Activated CD4-positive, alpha-beta memory T cell treated with anti-CD3 and anti-CD28 coated beads, Interleukin-2, amount 10 ng/mL, durations not matched to agents 7 days and 5 days (primary cell): ENCODE measurements at regions not wholly inside any gene's neighbourhood (a gene's known extent, or its start where the extent isn't known, plus 50 kb on each side); places are given as distances from the start of the nearest gene placed in this dataset.

Experiments used
- CTCF ChIA-PET: fragments of 350-600 bp; sonication (Branson Sonifier 250); formaldehyde crosslinking; loops from one replicate; lab custom pipeline; 2021; ENCODE audit warnings: antibody characterized with exemption, inconsistent platforms; lab: Charles Lee
- POLR2A ChIA-PET: fragments of 350-600 bp; sonication (Branson Sonifier 250); formaldehyde crosslinking; loops from one replicate; lab custom pipeline; 2021; ENCODE audit warnings: antibody characterized with exemption; lab: Charles Lee
- DNase-seq: peaks from one replicate; pipeline ENCODE4 v3.0.0-alpha.2; 2020
- H3K27ac Mint-ChIP-seq: one replicate; pipeline ENCODE4 v1.8.0; 2021; ENCODE audit warnings: mild to moderate bottlenecking, mixed read lengths
- H3K27me3 Mint-ChIP-seq: one replicate; pipeline ENCODE4 v1.8.0; 2021; ENCODE audit warnings: mixed read lengths
- H3K36me3 Mint-ChIP-seq: one replicate; pipeline ENCODE4 v1.8.0; 2021; ENCODE audit warnings: low read depth, mixed read lengths
- H3K4me1 Mint-ChIP-seq: one replicate; pipeline ENCODE4 v1.8.0; 2021; ENCODE audit warnings: mixed read lengths
- H3K4me3 Mint-ChIP-seq: one replicate; pipeline ENCODE4 v1.8.0; 2021; ENCODE audit warnings: mild to moderate bottlenecking, mixed read lengths
- H3K9me3 Mint-ChIP-seq: one replicate; pipeline ENCODE4 v1.8.0; 2021; ENCODE audit warnings: mixed read lengths

GRCh38 chr7:81030472-81030871, 111.6 kb upstream of the SEMA3C start:
- Mint-ChIP-seq H3K9me3 (peaks cover 10% of the 10 kb centered on the region), H3K27ac (no peak overlapping the region), H3K36me3 (no peaks in the 10 kb centered on the region), H3K27me3 (no peaks in the 10 kb centered on the region), H3K4me3 (no peak overlapping the region), H3K4me1 (no peaks in the 10 kb centered on the region)
- DNase-seq, result no peak
- CTCF ChIA-PET, result no interaction called here
- POLR2A ChIA-PET, result no interaction called here

GRCh38 chr7:81029511-81029910, 110.7 kb upstream of the SEMA3C start:
- H3K9me3 Mint-ChIP-seq, result peaks cover 8% of the 10 kb centered on the region
- no peak for DNase-seq
- POLR2A ChIA-PET, result no interaction called here
- no peaks in the 10 kb centered on the region for H3K36me3 Mint-ChIP-seq
- no peak overlapping the region for H3K27ac Mint-ChIP-seq
- CTCF ChIA-PET, result no interaction called here
- H3K4me3 Mint-ChIP-seq, result no peak overlapping the region
- H3K27me3 Mint-ChIP-seq, result no peaks in the 10 kb centered on the region
- no peaks in the 10 kb centered on the region for H3K4me1 Mint-ChIP-seq

GRCh38 chr7:81025360-81025759, 106.5 kb upstream of the SEMA3C start:
- POLR2A ChIA-PET, result no interaction called here
- no peaks in the 10 kb centered on the region for H3K4me1 Mint-ChIP-seq
- H3K36me3 Mint-ChIP-seq, result no peaks in the 10 kb centered on the region
- DNase-seq, result no peak
- CTCF ChIA-PET, result no interaction called here
- no peak overlapping the region for H3K4me3 Mint-ChIP-seq
- H3K27me3 Mint-ChIP-seq, result no peaks in the 10 kb centered on the region
- peaks cover 11% of the 10 kb centered on the region for H3K9me3 Mint-ChIP-seq
- no peak overlapping the region for H3K27ac Mint-ChIP-seq

DNA sequence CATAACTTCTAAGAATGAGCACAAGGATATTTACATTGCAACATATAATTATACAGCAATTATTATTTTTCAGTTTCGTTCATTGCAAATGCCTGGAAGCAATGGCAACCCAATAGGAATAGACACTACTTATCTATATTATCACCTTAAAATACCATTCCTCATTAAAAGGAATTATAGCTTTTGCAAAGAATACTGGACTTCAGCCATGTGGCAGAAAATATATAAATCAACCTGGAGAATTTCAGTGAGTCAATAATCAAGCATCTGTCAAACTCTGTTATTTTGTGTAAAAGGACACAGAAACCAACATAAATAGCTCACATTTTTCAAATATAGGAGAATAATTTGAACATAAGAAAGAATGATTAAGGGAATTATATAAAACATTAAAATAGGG, 96.1 kb upstream of the SEMA3C start:
- ChIA-PET CTCF (no interaction called here), POLR2A (no interaction called here)
- no peaks in the 10 kb centered on the region for H3K4me1 Mint-ChIP-seq
- DNase-seq, result no peak
- no peak overlapping the region for H3K27ac Mint-ChIP-seq
- H3K36me3 Mint-ChIP-seq, result no peaks in the 10 kb centered on the region
- H3K4me3 Mint-ChIP-seq, result no peak overlapping the region
- no peaks in the 10 kb centered on the region for H3K27me3 Mint-ChIP-seq
- H3K9me3 Mint-ChIP-seq, result peaks cover 4% of the 10 kb centered on the region

GRCh38 chr7:81014266-81014665, 95.4 kb upstream of the SEMA3C start:
- Mint-ChIP-seq H3K27ac (no peak overlapping the region), H3K9me3 (peaks cover 4% of the 10 kb centered on the region), H3K4me1 (no peaks in the 10 kb centered on the region), H3K36me3 (no peaks in the 10 kb centered on the region), H3K4me3 (no peak overlapping the region), H3K27me3 (no peaks in the 10 kb centered on the region)
- POLR2A ChIA-PET, result no interaction called here
- CTCF ChIA-PET, result no interaction called here
- no peak for DNase-seq

- Mint-ChIP-seq H3K4me3 (no peak overlapping the region), H3K27ac (no peak overlapping the region), H3K36me3 (no peaks in the 10 kb centered on the region), H3K4me1 (no peaks in the 10 kb centered on the region), H3K27me3 (no peaks in the 10 kb centered on the region), H3K9me3 (peaks cover 4% of the 10 kb centered on the region)
- CTCF ChIA-PET, result no interaction called here
- DNase-seq, result no peak
- POLR2A ChIA-PET, result no interaction called here
Observed at GRCh38 chr7:81013083-81013817, 94.4 kb upstream of the SEMA3C start.

- no peaks in the 10 kb centered on the region for H3K4me1 Mint-ChIP-seq
- H3K27me3 Mint-ChIP-seq, result no peaks in the 10 kb centered on the region
- POLR2A ChIA-PET, result no interaction called here
- no peak overlapping the region for H3K4me3 Mint-ChIP-seq
- CTCF ChIA-PET, result no interaction called here
- H3K27ac Mint-ChIP-seq, result no peak overlapping the region
- no peaks in the 10 kb centered on the region for H3K36me3 Mint-ChIP-seq
- DNase-seq, result no peak
- peaks cover 12% of the 10 kb centered on the region for H3K9me3 Mint-ChIP-seq
Observed at GRCh38 chr7:81008901-81009300, 90.0 kb upstream of the SEMA3C start.

DNA sequence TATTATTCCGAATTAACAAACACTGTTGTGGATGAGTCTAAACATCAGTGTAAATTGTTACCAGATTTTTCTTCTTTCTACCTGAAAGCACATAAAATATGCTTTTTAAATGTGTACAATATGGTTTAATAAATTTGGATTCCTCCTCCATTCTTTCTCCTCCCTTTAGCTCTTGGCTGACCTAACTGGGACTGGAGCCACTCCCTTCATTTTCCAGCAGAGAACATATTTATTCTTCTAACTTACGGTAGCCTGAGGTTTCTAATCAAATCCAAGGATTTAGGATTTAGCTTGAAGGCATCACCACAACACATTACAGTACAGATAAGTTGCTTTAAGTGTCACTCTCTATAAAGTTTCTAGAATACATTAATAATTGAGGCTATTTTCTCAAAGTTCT, 88.2 kb upstream of the SEMA3C start:
- no peak for DNase-seq
- H3K27ac Mint-ChIP-seq, result no peak overlapping the region
- no peaks in the 10 kb centered on the region for H3K27me3 Mint-ChIP-seq
- POLR2A ChIA-PET, result no interaction called here
- CTCF ChIA-PET, result no interaction called here
- H3K4me1 Mint-ChIP-seq, result no peaks in the 10 kb centered on the region
- H3K36me3 Mint-ChIP-seq, result no peaks in the 10 kb centered on the region
- no peak overlapping the region for H3K4me3 Mint-ChIP-seq
- peaks cover 10% of the 10 kb centered on the region for H3K9me3 Mint-ChIP-seq

DNA sequence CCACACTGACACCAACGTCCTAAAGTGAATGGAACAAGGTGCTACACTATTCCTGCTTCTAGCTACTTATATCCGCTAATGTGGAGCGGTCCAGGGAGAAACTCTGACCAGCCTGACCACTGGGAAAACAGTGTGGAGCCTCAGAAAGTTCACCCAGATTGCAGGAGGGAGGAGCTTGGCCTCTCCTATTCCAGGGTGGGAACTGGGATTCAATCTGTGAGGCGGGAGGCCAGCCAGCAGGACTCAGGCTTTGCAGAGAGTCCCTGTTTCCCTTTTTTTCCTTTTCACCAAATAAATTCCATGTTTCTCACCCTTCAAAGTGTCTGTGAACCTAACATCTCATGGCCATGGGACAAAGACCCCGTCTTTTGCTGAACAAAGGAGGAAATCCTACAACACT, 86.4 kb upstream of the SEMA3C start:
- Mint-ChIP-seq H3K27ac (no peak overlapping the region), H3K9me3 (peaks cover 10% of the 10 kb centered on the region), H3K36me3 (no peaks in the 10 kb centered on the region), H3K4me1 (no peaks in the 10 kb centered on the region), H3K4me3 (no peak overlapping the region), H3K27me3 (no peaks in the 10 kb centered on the region)
- DNase-seq, result no peak
- CTCF ChIA-PET, result no interaction called here
- POLR2A ChIA-PET, result no interaction called here

- Mint-ChIP-seq H3K4me3 (no peak overlapping the region), H3K27me3 (no peaks in the 10 kb centered on the region), H3K9me3 (peaks cover 10% of the 10 kb centered on the region), H3K4me1 (no peaks in the 10 kb centered on the region), H3K27ac (no peak overlapping the region), H3K36me3 (no peaks in the 10 kb centered on the region)
- no peak for DNase-seq
- POLR2A ChIA-PET, result no interaction called here
- CTCF ChIA-PET, result no interaction called here
Observed at GRCh38 chr7:81004098-81004497, 85.2 kb upstream of the SEMA3C start.

DNA sequence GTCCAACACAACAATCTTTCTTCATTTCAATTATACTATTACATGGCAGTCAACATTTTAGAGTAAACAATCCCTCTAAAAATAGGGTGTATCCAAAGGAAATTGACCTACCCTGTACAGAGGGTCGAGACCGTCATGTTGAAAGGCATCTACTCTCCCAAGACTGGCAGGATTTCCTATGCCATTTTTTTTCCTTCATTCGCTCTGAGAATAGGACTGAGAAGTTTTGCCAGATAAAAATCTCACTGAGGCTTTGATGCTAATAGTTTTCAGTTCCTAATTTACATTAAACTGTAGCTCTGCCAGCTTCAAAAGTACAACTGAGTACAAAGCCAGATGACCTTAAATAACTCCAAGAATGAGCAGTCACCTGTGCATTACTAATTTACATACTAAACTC, 84.5 kb upstream of the SEMA3C start:
- Mint-ChIP-seq H3K27ac (no peak overlapping the region), H3K4me3 (no peak overlapping the region), H3K27me3 (no peaks in the 10 kb centered on the region), H3K36me3 (no peaks in the 10 kb centered on the region), H3K4me1 (no peaks in the 10 kb centered on the region), H3K9me3 (peaks cover 10% of the 10 kb centered on the region)
- ChIA-PET POLR2A (no interaction called here), CTCF (no interaction called here)
- DNase-seq, result no peak

DNA sequence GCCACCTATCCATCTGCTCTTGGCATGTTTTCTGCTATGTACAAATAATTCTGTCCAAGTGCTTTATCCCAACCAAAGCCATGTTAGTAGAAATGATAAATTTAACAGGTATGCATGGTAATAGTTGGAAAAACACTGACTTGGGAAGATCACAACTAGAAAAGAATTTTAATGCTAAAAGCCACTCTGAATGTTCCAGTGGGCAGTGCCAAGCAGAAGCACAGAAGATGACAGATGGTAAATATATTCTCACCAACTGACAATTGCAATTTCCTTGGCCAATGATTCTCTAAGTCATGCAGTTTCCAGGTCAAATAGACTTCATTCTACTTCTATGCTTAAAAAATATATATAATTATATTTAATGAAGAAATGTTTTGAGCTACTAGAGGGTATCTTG, 83.6 kb upstream of the SEMA3C start:
- Mint-ChIP-seq H3K4me3 (no peak overlapping the region), H3K27me3 (no peaks in the 10 kb centered on the region), H3K27ac (no peak overlapping the region), H3K36me3 (no peaks in the 10 kb centered on the region), H3K9me3 (peaks cover 12% of the 10 kb centered on the region), H3K4me1 (no peaks in the 10 kb centered on the region)
- DNase-seq, result no peak
- POLR2A ChIA-PET, result no interaction called here
- CTCF ChIA-PET, result no interaction called here

DNA sequence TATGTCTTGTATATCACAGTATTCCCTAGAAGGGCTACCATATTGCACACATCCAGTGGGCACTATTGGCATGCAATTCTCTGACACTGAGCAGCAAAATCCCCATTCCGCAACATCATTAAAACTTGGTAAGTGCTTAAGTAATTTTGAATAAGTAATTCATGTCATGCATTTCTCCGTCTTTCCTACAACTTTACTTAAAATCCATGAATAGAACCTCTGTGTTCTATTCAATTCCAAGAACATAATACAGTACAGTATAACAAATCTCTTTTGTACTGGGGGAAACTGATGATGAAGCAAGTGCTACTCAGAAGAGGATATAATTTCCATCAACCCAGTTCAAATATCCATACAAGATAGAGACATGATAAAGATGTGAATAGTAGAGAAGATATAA, 80.9 kb upstream of the SEMA3C start:
- Mint-ChIP-seq H3K4me1 (no peaks in the 10 kb centered on the region), H3K4me3 (no peak overlapping the region), H3K9me3 (peaks cover 14% of the 10 kb centered on the region), H3K27me3 (no peaks in the 10 kb centered on the region), H3K36me3 (no peaks in the 10 kb centered on the region), H3K27ac (no peak overlapping the region)
- ChIA-PET POLR2A (no interaction called here), CTCF (no interaction called here)
- DNase-seq, result no peak

DNA sequence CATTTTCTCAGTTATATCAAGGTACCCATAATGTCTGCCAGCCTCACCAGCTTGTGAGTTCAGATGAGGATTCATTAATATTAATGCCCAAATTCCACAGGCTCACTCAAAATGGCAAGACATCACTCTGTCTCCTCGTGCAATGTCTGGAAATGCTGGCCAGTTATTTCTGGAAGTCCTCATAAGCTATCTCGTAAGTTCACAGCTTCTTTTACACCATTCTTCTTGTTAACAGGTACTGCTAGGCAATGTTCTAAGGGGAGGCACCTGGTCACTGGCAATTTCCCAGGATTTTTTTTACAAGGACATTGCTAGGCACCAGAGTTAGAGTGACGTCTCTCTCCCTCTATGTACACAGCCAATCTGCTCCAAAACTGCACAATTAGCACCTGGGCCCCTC, 80.2 kb upstream of the SEMA3C start:
- H3K27me3 Mint-ChIP-seq, result no peaks in the 10 kb centered on the region
- no peaks in the 10 kb centered on the region for H3K36me3 Mint-ChIP-seq
- POLR2A ChIA-PET, result no interaction called here
- H3K4me1 Mint-ChIP-seq, result no peaks in the 10 kb centered on the region
- DNase-seq, result no peak
- CTCF ChIA-PET, result no interaction called here
- H3K27ac Mint-ChIP-seq, result no peak overlapping the region
- H3K4me3 Mint-ChIP-seq, result no peak overlapping the region
- peaks cover 13% of the 10 kb centered on the region for H3K9me3 Mint-ChIP-seq
